PC-3 (cell line): ENCODE measurements at regions not wholly inside any gene's neighbourhood (a gene's known extent, or its start where the extent isn't known, plus 50 kb on each side); places are given as distances from the start of the nearest gene placed in this dataset.
"Not testable (repeated sequence)": the region's sequence is repeated elsewhere in the genome, so short reads cannot be mapped to it uniquely, and the experiment has no call there.

Experiments
- CTCF ChIP-seq: fragments of 300-600 bp; sonication (generic); conservative IDR thresholded peaks from 2 replicates; pipeline ENCODE4 v1.5.1; 2017; ENCODE audit warnings: antibody characterized with exemption, low read depth, mild to moderate bottlenecking, low read length
- EZH2 ChIP-seq: fragments of 300-600 bp; sonication (generic); IDR thresholded peaks from one replicate; pipeline ENCODE4 v1.6.1; 2017; ENCODE audit warnings: antibody characterized with exemption, mild to moderate bottlenecking, low read length; ENCODE audit not compliant: unreplicated experiment
- EZH2phosphoT487 ChIP-seq: fragments of 300-600 bp; sonication (generic); IDR thresholded peaks from 2 replicates; pipeline ENCODE4 v1.6.1; 2018; ENCODE audit warnings: mild to moderate bottlenecking, antibody characterized with exemption, low read length, borderline replicate concordance

GRCh38 chr21:22359599-22359998 is 1361.4 kb downstream of the NCAM2 start:
- TF ChIP-seq EZH2, EZH2phosphoT487, CTCF: not testable (repeated sequence)
